ENCODE measurements at regions not wholly inside any gene's neighbourhood (a gene's known extent, or its start where the extent isn't known, plus 50 kb on each side); places are given as distances from the start of the nearest gene placed in this dataset.

DNA sequence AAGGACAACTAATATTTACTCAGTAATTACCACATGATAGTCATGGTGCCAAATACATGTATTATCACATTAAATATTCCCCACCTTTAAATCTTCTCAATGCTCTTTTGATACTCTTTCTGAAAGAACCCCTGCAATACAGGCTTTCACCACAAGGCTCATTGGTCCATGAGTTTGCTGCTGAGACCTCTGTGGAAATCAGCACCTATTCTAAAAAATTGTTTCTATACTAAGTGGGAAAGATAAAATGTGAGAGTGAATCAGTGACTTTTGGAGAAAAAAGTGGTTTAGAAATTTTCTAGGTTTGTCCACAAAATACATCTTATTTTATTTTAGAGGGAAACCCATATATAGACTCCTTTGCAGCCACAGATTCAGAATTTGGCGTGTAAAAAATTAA, 257.3 kb downstream of the ZIC3 start:
- H3K4me1 ChIP-seq = no peaks in the 10 kb centered on the region
- intact Hi-C loops (cut with DNase I) = no loop called here
- no peak overlapping the region for H3K4me3 ChIP-seq
- no peaks in the 10 kb centered on the region for H3K9me3 ChIP-seq
- no peaks in the 10 kb centered on the region for H3K27me3 ChIP-seq
- no peak overlapping the region for H3K27ac ChIP-seq
- no peak for DNase-seq (ENCODE audit: low spot score in 2 of 2)
- H3K36me3 ChIP-seq = no peaks in the 10 kb centered on the region
- TF ChIP-seq, protein P1, sequence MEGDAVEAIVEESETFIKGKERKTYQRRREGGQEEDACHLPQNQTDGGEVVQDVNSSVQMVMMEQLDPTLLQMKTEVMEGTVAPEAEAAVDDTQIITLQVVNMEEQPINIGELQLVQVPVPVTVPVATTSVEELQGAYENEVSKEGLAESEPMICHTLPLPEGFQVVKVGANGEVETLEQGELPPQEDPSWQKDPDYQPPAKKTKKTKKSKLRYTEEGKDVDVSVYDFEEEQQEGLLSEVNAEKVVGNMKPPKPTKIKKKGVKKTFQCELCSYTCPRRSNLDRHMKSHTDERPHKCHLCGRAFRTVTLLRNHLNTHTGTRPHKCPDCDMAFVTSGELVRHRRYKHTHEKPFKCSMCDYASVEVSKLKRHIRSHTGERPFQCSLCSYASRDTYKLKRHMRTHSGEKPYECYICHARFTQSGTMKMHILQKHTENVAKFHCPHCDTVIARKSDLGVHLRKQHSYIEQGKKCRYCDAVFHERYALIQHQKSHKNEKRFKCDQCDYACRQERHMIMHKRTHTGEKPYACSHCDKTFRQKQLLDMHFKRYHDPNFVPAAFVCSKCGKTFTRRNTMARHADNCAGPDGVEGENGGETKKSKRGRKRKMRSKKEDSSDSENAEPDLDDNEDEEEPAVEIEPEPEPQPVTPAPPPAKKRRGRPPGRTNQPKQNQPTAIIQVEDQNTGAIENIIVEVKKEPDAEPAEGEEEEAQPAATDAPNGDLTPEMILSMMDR (IDR thresholded peaks at IDR 0.05) = peak in 1 of 3 experiments; percentile 6

DNA sequence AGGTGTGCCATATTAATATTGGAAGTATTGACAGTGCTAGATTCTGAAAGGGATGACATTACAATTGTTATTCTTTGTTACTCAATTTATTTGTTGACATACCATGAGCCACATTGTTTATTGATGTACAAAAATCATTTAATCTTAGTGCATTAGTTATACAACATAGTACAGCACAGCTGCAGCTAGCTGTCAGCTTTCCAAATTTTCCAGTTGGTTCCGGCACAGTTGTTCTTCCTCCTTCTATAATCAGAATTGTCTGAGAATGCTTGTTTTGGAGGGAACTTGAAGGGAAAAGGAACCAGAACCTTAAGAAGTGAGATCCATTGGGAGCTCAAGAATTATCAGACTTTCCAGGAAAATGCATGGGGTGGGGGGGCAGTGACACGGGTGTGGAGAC, 281.4 kb downstream of the ZIC3 start:
- Histone ChIP-seq H3K27ac (no peak overlapping the region), H3K27me3 (no peaks in the 10 kb centered on the region), H3K9me3 (no peaks in the 10 kb centered on the region), H3K4me3 (no peak overlapping the region), H3K36me3 (no peaks in the 10 kb centered on the region), H3K4me1 (no peaks in the 10 kb centered on the region)
- no peak for DNase-seq (ENCODE audit: low spot score in 2 of 2)
- intact Hi-C loops (cut with DNase I) = no loop called here
- TF ChIP-seq, protein P1 (IDR thresholded peaks at IDR 0.05) = no peak

DNA sequence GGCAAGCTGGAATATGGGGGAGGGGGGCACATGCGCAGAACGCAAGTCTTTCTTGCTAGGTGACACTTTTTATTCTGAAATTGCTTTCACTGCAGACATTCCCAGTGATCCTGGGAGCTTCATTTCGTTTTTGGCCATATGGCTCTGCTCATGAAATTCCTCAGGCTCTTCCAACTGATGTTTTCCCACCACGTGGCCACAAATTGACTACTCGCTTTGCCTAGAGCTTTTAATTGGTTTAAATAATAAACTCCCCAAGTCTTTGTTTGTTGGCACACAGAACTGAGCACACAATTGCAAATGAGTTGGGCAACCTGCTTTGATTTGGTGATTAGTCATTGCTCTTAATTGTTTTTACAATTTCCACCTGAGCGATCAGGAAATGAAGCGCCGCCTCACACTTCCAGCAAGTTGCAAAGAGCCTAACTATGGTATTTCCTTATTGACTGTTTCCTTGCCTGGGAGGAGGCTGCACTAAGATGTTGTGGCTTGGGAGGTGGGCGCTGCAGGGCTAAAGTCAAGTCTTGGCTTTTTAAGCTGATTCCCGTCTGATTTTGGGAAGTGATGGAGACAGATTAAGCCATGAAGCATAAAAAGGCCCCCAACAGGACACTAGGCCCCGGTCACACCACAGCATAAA, 282.5 kb downstream of the ZIC3 start:
- no peaks in the 10 kb centered on the region for H3K4me1 ChIP-seq
- intact Hi-C loops (cut with DNase I) = no loop called here
- no peaks in the 10 kb centered on the region for H3K27me3 ChIP-seq
- H3K9me3 ChIP-seq = no peaks in the 10 kb centered on the region
- no peaks in the 10 kb centered on the region for H3K36me3 ChIP-seq
- no peak for DNase-seq (ENCODE audit: low spot score in 2 of 2)
- no peak overlapping the region for H3K27ac ChIP-seq
- TF ChIP-seq, protein P1 (IDR thresholded peaks at IDR 0.05) = no peak
- H3K4me3 ChIP-seq = no peak overlapping the region

DNA sequence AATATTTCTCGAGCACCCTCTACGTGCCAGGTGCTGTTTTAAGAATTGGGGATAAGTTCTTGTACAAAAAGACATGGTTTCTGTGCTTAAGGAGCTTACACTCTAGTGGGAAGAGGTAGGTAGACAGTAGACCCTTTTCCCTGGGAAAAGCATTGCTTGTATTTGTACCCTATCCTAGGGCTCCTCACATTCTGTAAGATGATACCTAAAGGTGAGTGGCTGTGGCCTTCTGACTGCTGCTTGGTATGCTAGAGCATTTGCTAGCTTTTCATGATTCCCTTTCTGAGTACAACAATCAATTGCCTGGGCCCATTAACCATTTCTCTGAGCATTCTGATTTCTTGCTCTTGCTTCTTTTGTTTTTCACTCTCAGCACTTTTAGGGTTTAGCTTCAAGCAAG, 286.6 kb downstream of the ZIC3 start:
- H3K4me1 ChIP-seq = no peaks in the 10 kb centered on the region
- DNase-seq (ENCODE audit: low spot score in 2 of 2) = no peak
- H3K27ac ChIP-seq = no peak overlapping the region
- no peaks in the 10 kb centered on the region for H3K36me3 ChIP-seq
- H3K27me3 ChIP-seq = no peaks in the 10 kb centered on the region
- no peak overlapping the region for H3K4me3 ChIP-seq
- intact Hi-C loops (cut with DNase I) = no loop called here
- TF ChIP-seq, protein P1 (IDR thresholded peaks at IDR 0.05) = no peak
- no peaks in the 10 kb centered on the region for H3K9me3 ChIP-seq

DNA sequence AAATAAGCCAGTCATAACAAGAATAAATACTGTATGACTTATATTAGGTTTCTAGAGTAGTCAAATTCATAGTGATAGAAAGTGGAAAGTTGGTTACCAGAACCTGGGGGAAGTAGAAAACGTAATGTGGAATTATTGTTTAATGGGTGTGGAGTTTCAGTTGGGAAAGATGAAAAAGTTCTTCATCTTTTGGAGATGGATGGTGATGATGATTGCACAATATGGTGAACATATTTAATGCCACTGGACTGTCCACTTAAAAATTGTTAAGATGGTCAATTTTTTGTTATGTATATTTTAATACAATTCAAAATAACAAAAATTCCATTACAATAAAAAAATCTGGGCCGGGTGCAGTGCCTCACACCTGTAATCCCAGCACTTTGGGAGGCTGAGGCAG, 289.6 kb downstream of the ZIC3 start:
- TF ChIP-seq, protein P1 (IDR thresholded peaks at IDR 0.05) = no peak
- Histone ChIP-seq H3K27me3 (no peaks in the 10 kb centered on the region), H3K27ac (no peak overlapping the region), H3K4me1 (no peaks in the 10 kb centered on the region), H3K9me3 (no peaks in the 10 kb centered on the region), H3K36me3 (no peaks in the 10 kb centered on the region), H3K4me3 (no peak overlapping the region)
- DNase-seq (ENCODE audit: low spot score in 2 of 2) = no peak
- intact Hi-C loops (cut with DNase I) = no loop called here

DNA sequence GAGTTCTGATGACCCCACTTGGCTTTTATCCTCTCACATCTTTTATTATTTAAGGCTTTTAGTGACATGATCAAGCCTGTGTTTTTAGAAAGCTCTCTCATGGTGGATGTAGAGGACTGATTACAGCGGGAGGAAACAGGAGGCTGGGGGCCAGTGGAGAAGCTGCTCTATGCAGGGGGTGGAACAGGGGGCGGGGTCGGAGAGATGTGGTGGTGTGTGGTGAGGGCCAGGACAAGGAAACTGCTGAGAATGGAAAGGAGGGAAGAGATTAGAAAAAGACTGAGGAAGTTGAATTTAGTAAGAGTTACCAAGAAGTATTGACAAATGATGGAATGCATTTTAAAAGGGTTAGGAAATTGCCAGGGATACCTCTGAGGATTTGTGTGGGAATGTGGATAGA, 292.2 kb downstream of the ZIC3 start:
- TF ChIP-seq, protein P1 (IDR thresholded peaks at IDR 0.05) = no peak
- H3K4me3 ChIP-seq = no peak overlapping the region
- no peak overlapping the region for H3K27ac ChIP-seq
- H3K9me3 ChIP-seq = no peaks in the 10 kb centered on the region
- no peaks in the 10 kb centered on the region for H3K4me1 ChIP-seq
- intact Hi-C loops (cut with DNase I) = no loop called here
- DNase-seq (ENCODE audit: low spot score in 2 of 2) = no peak
- H3K27me3 ChIP-seq = no peaks in the 10 kb centered on the region
- H3K36me3 ChIP-seq = no peaks in the 10 kb centered on the region
